Glutamatergic neuron (in vitro differentiated cells): ENCODE measurements at regions not wholly inside any gene's neighbourhood (a gene's known extent, or its start where the extent isn't known, plus 50 kb on each side); places are given as distances from the start of the nearest gene placed in this dataset.

ENCODE experiments used
- DNase-seq: peaks from one replicate; pipeline ENCODE4 v3.0.0; 2022
- H3K27ac Mint-ChIP-seq: one replicate; pipeline ENCODE4 v1.8.0; 2020; ENCODE audit warnings: mild to moderate bottlenecking, mixed read lengths, inconsistent platforms; ENCODE audit not compliant: unreplicated experiment
- H3K27me3 Mint-ChIP-seq: one replicate; pipeline ENCODE4 v1.8.0; 2020; ENCODE audit warnings: mild to moderate bottlenecking, moderate library complexity, mixed read lengths, inconsistent platforms; ENCODE audit not compliant: unreplicated experiment
- H3K36me3 Mint-ChIP-seq: one replicate; pipeline ENCODE4 v1.8.0; 2020; ENCODE audit warnings: mild to moderate bottlenecking, mixed read lengths, inconsistent platforms; ENCODE audit not compliant: unreplicated experiment
- H3K4me1 Mint-ChIP-seq: one replicate; pipeline ENCODE4 v1.8.0; 2020; ENCODE audit warnings: mild to moderate bottlenecking, low read depth, mixed read lengths, inconsistent platforms; ENCODE audit not compliant: unreplicated experiment
- H3K4me3 Mint-ChIP-seq: one replicate; pipeline ENCODE4 v1.8.0; 2020; ENCODE audit warnings: mild to moderate bottlenecking, mixed read lengths, inconsistent platforms; ENCODE audit not compliant: unreplicated experiment
- H3K9me3 Mint-ChIP-seq: one replicate; pipeline ENCODE4 v1.8.0; 2020; ENCODE audit warnings: mild to moderate bottlenecking, moderate library complexity, mixed read lengths, inconsistent platforms; ENCODE audit not compliant: unreplicated experiment
- CTCF ChIP-seq: fragments of 200-600 bp; sonication (generic); IDR thresholded peaks from one replicate; pipeline ENCODE4 v1.5.0; 2021; ENCODE audit not compliant: partially characterized antibody, unreplicated experiment

DNA sequence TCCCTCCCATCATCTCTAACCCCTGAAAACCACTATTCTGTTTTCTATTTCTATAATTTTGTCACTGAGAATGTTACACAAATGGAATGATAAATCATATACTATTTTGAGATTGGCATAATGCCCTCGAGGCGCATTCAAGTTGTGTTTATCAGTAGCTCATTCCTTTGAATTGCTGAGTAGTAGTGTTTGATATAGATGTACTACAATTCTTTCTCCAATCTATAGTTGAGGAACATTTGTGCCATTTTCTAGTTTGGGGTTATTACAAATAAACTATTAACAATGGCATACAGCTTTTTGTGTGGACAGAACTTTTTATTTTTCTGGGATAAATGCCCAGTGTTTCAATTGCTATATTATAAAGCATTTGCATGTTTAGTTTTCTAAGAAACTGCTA, 86.0 kb downstream of the CCR1 start:
- Mint-ChIP-seq H3K27ac (no peak overlapping the region), H3K4me3 (no peak overlapping the region), H3K9me3 (peaks cover 3% of the 10 kb centered on the region), H3K36me3 (no peaks in the 10 kb centered on the region), H3K27me3 (no peaks in the 10 kb centered on the region), H3K4me1 (no peaks in the 10 kb centered on the region)
- TF ChIP-seq CTCF, result no peak
- DNase-seq, result no peak

DNA sequence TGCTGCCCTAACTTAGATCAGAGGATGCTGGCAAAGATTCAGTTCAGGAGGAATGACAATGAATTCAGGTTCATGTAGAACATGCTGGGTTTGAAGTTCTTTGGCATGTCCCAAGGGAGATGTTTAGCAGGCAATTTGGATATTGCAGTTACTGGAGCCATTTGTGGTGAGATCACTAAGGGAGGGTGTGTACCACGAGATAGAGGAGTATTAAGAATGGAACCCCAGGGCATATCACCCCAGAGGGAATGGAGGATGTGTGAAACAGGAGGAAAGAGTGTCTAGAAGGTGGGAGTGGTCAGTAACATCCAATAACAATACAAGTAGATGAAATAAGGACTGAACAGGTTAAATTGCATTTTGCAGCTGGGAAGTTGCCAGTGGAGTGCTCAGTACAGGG, 87.1 kb downstream of the CCR1 start:
- H3K4me1 Mint-ChIP-seq, result no peaks in the 10 kb centered on the region
- TF ChIP-seq CTCF, result no peak
- no peak for DNase-seq
- no peaks in the 10 kb centered on the region for H3K27me3 Mint-ChIP-seq
- no peaks in the 10 kb centered on the region for H3K36me3 Mint-ChIP-seq
- peaks cover 3% of the 10 kb centered on the region for H3K9me3 Mint-ChIP-seq
- no peak overlapping the region for H3K4me3 Mint-ChIP-seq
- no peak overlapping the region for H3K27ac Mint-ChIP-seq

- no peaks in the 10 kb centered on the region for H3K4me1 Mint-ChIP-seq
- peaks cover 3% of the 10 kb centered on the region for H3K9me3 Mint-ChIP-seq
- no peak overlapping the region for H3K27ac Mint-ChIP-seq
- H3K27me3 Mint-ChIP-seq, result no peaks in the 10 kb centered on the region
- no peak overlapping the region for H3K4me3 Mint-ChIP-seq
- TF ChIP-seq CTCF, result no peak
- DNase-seq, result no peak
- no peaks in the 10 kb centered on the region for H3K36me3 Mint-ChIP-seq
Observed at GRCh38 chr3:46119709-46120498, 88.2 kb downstream of the CCR1 start.

DNA sequence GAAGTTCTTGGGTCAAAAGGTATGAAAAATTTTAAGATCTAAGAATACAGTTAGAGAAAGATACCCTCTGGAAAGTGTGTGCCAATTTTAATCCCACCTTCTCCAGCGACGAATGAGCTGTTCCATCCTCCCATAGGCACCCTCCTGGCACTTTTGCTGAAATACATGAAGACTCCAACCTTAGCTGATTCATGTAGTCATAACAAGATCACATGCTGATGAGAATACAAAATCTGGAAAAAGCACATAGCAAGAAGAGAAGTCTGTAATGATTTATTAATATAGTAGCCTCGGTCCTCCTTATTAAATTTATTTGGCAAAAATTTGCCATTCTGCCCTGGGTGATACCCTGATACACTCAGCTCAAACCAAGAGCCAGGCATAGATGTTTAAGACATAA, 88.9 kb downstream of the CCR1 start:
- H3K9me3 Mint-ChIP-seq, result peaks cover 3% of the 10 kb centered on the region
- TF ChIP-seq CTCF, result no peak
- DNase-seq, result no peak
- H3K36me3 Mint-ChIP-seq, result no peaks in the 10 kb centered on the region
- no peaks in the 10 kb centered on the region for H3K4me1 Mint-ChIP-seq
- H3K27ac Mint-ChIP-seq, result no peak overlapping the region
- no peaks in the 10 kb centered on the region for H3K27me3 Mint-ChIP-seq
- H3K4me3 Mint-ChIP-seq, result no peak overlapping the region

DNA sequence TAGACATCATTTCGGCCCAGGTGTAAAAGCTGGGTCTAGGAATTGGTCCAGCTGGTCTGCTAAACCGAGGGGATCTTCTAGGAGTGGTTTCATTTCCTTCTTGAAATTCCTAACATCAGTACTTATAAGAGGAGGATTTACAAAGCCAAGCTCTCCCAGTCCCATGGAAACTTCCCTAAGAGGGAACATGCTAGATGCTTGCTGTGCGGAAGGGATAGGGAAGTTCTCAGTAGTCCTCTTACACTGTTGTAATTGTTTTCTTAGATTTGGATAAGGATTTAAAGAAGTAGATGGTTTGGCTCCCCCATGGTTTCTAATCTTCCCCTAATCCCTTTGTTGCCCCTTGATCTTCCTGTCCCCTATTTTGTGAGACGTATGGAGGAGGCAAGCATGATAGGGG, 89.7 kb upstream of the XCR1 start:
- TF ChIP-seq CTCF, result no peak
- H3K36me3 Mint-ChIP-seq, result no peaks in the 10 kb centered on the region
- H3K4me3 Mint-ChIP-seq, result no peak overlapping the region
- peaks cover 3% of the 10 kb centered on the region for H3K9me3 Mint-ChIP-seq
- DNase-seq, result no peak
- H3K27ac Mint-ChIP-seq, result no peak overlapping the region
- H3K27me3 Mint-ChIP-seq, result no peaks in the 10 kb centered on the region
- no peaks in the 10 kb centered on the region for H3K4me1 Mint-ChIP-seq
